ENCODE measurements at regions not wholly inside any gene's neighbourhood (a gene's known extent, or its start where the extent isn't known, plus 50 kb on each side); places are given as distances from the start of the nearest gene placed in this dataset.

GRCh38 chr2:2877427-2877826 lies 500.2 kb downstream of the EIPR1 start:
- TF ChIP-seq, protein P1, sequence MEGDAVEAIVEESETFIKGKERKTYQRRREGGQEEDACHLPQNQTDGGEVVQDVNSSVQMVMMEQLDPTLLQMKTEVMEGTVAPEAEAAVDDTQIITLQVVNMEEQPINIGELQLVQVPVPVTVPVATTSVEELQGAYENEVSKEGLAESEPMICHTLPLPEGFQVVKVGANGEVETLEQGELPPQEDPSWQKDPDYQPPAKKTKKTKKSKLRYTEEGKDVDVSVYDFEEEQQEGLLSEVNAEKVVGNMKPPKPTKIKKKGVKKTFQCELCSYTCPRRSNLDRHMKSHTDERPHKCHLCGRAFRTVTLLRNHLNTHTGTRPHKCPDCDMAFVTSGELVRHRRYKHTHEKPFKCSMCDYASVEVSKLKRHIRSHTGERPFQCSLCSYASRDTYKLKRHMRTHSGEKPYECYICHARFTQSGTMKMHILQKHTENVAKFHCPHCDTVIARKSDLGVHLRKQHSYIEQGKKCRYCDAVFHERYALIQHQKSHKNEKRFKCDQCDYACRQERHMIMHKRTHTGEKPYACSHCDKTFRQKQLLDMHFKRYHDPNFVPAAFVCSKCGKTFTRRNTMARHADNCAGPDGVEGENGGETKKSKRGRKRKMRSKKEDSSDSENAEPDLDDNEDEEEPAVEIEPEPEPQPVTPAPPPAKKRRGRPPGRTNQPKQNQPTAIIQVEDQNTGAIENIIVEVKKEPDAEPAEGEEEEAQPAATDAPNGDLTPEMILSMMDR (IDR thresholded peaks at IDR 0.05; ENCODE audit: insufficient read depth, low read length, poor library complexity, severe bottlenecking), result no peak
- no peak for TF ChIP-seq EZH2phosphoT487 (conservative IDR thresholded peaks at IDR 0.05; ENCODE audit: low read length)

Measured in SU-DHL-6 (cell line).